ENCODE measurements at regions not wholly inside any gene's neighbourhood (a gene's known extent, or its start where the extent isn't known, plus 50 kb on each side); places are given as distances from the start of the nearest gene placed in this dataset.
A peak's percentile ranks its signal among the peaks of the same experiment; 100 is the strongest.
"Not testable (repeated sequence)": the region's sequence is repeated elsewhere in the genome, so short reads cannot be mapped to it uniquely, and the experiment has no call there.

- DNase-seq, result not testable (repeated sequence)
Measured at GRCh38 chr5:13335026-13335425, 609.5 kb downstream of the DNAH5 start.

GRCh38 chr5:13331585-13331984, 612.9 kb downstream of the DNAH5 start:
- no peak for DNase-seq

GRCh38 chr5:13328316-13328715, 616.2 kb downstream of the DNAH5 start:
- DNase-seq, result no peak

- DNase-seq, result no peak
Measured at GRCh38 chr5:13325765-13326164, 618.7 kb downstream of the DNAH5 start.

- no peak for DNase-seq
Measured at GRCh38 chr5:13322769-13323168, 621.7 kb downstream of the DNAH5 start.

- no peak for DNase-seq
Measured at GRCh38 chr5:13317654-13318053, 626.8 kb downstream of the DNAH5 start.

GRCh38 chr5:13316176-13316575, 628.3 kb downstream of the DNAH5 start:
- peak; percentile 15 for DNase-seq

- no peak for DNase-seq
Measured at GRCh38 chr5:13307480-13307879, 637.0 kb downstream of the DNAH5 start.

GRCh38 chr5:13303445-13303844, 641.0 kb downstream of the DNAH5 start:
- DNase-seq, result no peak

- DNase-seq, result no peak
Measured at GRCh38 chr5:13278811-13279210, 665.7 kb downstream of the DNAH5 start.

- no peak for DNase-seq
Measured at GRCh38 chr5:13278148-13278547, 666.3 kb downstream of the DNAH5 start.

- no peak for DNase-seq
Measured at GRCh38 chr5:13276156-13276555, 668.3 kb downstream of the DNAH5 start.

GRCh38 chr5:13263701-13264100, 680.8 kb downstream of the DNAH5 start:
- DNase-seq, result no peak

GRCh38 chr5:13253111-13253510, 691.4 kb downstream of the DNAH5 start:
- DNase-seq, result no peak

- no peak for DNase-seq
Measured at GRCh38 chr5:13252699-13253098, 691.8 kb downstream of the DNAH5 start.

GRCh38 chr5:13251623-13252376, 692.7 kb downstream of the DNAH5 start:
- no peak for DNase-seq

GRCh38 chr5:13250464-13251291, 693.8 kb downstream of the DNAH5 start:
- no peak for DNase-seq

GRCh38 chr5:13249854-13250253, 694.6 kb downstream of the DNAH5 start:
- DNase-seq, result no peak

GRCh38 chr5:13248253-13248652, 696.2 kb downstream of the DNAH5 start:
- DNase-seq, result no peak

GRCh38 chr5:13246053-13246452, 698.4 kb downstream of the DNAH5 start:
- no peak for DNase-seq

- no peak for DNase-seq
Measured at GRCh38 chr5:13244151-13244550, 700.3 kb downstream of the DNAH5 start.

GRCh38 chr5:13227513-13227912, 717.0 kb downstream of the DNAH5 start:
- DNase-seq, result no peak

GRCh38 chr5:13218518-13218917, 726.0 kb downstream of the DNAH5 start:
- no peak for DNase-seq

- no peak for DNase-seq
Measured at GRCh38 chr5:13217636-13218035, 726.9 kb downstream of the DNAH5 start.
